Fibroblast of the aortic adventitia (primary cell): ENCODE measurements at regions not wholly inside any gene's neighbourhood (a gene's known extent, or its start where the extent isn't known, plus 50 kb on each side); places are given as distances from the start of the nearest gene placed in this dataset.

ENCODE experiments used
- DNase-seq: peaks from one replicate; pipeline ENCODE4 v3.0.0-alpha.2; 2010; ENCODE audit warnings: low read depth
- H3K4me3 ChIP-seq: 2 replicates; pipeline ENCODE4 v1.5.1; 2011; ENCODE audit warnings: low read depth, mild to moderate bottlenecking, control low read depth, low read length, moderate library complexity
- CTCF ChIP-seq: IDR thresholded peaks from 2 replicates; pipeline ENCODE4 v1.5.1; 2011; ENCODE audit warnings: mild to moderate bottlenecking, low read length, control low read depth, inconsistent platforms; ENCODE audit not compliant: insufficient read depth

- TF ChIP-seq CTCF = no peak
- no peak for DNase-seq
- H3K4me3 ChIP-seq = no peak overlapping the region
These were observed 56.3 kb downstream of the GLI2 start for GRCh38 chr2:120791962-120792297.

GRCh38 chr2:120793682-120794403 lies 58.2 kb downstream of the GLI2 start:
- TF ChIP-seq CTCF = no peak
- DNase-seq = peak; percentile 69
- H3K4me3 ChIP-seq = no peak overlapping the region

GRCh38 chr2:120794716-120795115 lies 59.0 kb downstream of the GLI2 start:
- no peak overlapping the region for H3K4me3 ChIP-seq
- peak; percentile 87 for DNase-seq
- TF ChIP-seq CTCF = no peak

- no peak for DNase-seq
- H3K4me3 ChIP-seq = no peak overlapping the region
- no peak for TF ChIP-seq CTCF
These were observed 60.4 kb downstream of the GLI2 start for GRCh38 chr2:120796094-120796493.

DNA sequence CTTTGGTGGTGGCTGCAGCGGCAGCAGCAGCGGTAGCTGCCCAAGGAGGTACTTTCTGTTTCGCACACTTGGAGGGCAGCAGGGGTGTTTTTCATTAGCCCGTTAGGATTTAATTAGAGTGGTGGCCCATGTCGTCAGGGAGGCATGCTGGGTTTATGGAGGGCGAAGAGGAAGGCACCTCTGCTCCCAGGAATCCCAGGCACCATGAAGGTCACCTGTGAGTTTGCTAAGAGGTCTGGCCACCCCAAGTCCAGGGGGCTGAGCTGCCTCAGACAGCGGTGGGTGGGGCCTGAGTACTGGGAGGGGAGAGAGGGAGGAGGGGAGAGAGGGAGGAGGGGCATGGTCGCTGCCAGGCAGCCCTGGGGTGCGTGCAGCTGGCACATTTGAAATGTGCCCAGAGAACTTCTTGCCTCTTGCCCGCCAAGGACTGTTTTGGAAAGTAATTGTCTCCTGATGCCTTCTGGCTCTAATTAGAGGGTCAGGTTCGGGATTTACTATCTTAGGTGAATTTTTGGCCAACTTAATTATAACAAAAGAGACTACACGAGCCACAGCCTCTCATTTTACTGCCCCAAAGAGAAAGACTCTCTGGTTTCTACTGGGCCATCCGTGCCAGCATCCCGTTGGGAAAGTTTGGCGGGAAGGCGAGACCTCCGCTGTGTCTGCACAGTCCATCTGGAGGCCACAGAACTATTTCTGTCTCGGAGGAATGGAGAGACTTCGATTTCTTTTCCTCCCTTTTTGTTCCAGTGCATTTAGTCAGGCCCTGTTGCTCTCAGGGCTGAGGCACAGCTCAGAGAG lies 62.0 kb downstream of the GLI2 start:
- H3K4me3 ChIP-seq = no peak overlapping the region
- TF ChIP-seq CTCF = no peak
- no peak for DNase-seq

DNA sequence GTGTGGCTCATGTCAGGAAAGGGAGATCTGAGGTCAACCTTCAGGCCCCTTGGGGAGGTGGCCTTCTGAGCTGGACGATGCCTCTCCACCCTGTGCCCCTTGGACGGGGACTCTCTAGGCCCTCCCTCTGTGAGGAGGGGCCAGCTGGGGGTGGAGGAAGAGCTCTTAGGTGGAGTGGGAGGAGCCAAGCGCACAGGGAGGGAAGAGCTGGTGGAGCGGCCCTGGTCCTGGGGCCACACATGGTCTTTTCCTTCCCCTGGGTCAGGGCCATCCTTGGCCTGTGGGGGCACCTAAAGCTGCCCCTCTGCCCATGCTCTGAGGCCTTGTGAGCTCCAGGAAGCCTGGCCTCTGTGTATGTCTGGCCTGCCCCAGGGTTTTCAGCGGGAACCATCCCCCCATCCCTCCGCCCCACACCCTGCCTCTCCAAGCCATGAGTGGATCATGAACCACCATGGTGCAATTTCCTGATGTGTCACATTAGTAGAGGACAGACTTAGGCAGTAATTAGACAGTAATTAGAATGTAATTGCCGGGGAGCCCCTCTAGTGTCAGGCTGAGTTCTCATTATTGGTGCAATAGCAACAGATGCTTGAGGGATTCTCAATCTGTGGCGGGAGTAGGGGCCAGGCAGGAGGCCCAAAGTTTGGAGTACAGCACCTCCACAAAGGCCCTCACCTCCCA lies 63.0 kb downstream of the GLI2 start:
- no peak for DNase-seq
- H3K4me3 ChIP-seq = no peak overlapping the region
- TF ChIP-seq CTCF = no peak
